ENCODE measurements at regions not wholly inside any gene's neighbourhood (a gene's known extent, or its start where the extent isn't known, plus 50 kb on each side); places are given as distances from the start of the nearest gene placed in this dataset.

- no peak overlapping the region for H3K9ac ChIP-seq (ENCODE audit: insufficient read depth, low read length)
- H3K36me3 ChIP-seq (ENCODE audit: control insufficient read depth, insufficient read depth, low read length): no peaks in the 10 kb centered on the region
- no peaks in the 10 kb centered on the region for H3K4me1 ChIP-seq (ENCODE audit: control insufficient read depth, extremely low read depth, insufficient read depth, low read length)
- peaks cover 16% of the 10 kb centered on the region for H3K27me3 ChIP-seq (ENCODE audit: control insufficient read depth, insufficient read depth, low read length)
- H3K27ac ChIP-seq (ENCODE audit: insufficient read depth, low read length): no peak overlapping the region
- peak in 1 of 2 donors; percentile 73 for DNase-seq (ENCODE audit: low read depth in 2 of 2)
- no peak overlapping the region for H3K4me3 ChIP-seq (replicated peaks in 1 of 4; ENCODE audit: control extremely low read depth in 1 of 4, insufficient read depth in 1 of 4, low read depth in 3 of 4, low read length in 4 of 4)
- no peaks in the 10 kb centered on the region for H3K79me2 ChIP-seq (ENCODE audit: control insufficient read depth, insufficient read depth, low read length)
- no peaks in the 10 kb centered on the region for H3K9me3 ChIP-seq (ENCODE audit: control insufficient read depth, insufficient read depth, low read depth, low read length)
- no peak for TF ChIP-seq CTCF (conservative IDR thresholded peaks at IDR 0.05 in 1 of 2, IDR thresholded peaks at IDR 0.05 in 1 of 2; ENCODE audit: low read depth in 1 of 2, low read length in 2 of 2)
- TF ChIP-seq EZH2 (IDR thresholded peaks at IDR 0.05; ENCODE audit: low read length, missing control alignments): no peak
- no peak overlapping the region for H3K4me2 ChIP-seq (ENCODE audit: extremely low read depth, insufficient read depth, low read length)
- H4K20me1 ChIP-seq (ENCODE audit: control insufficient read depth, extremely low read depth, insufficient read depth, low read length): no peaks in the 10 kb centered on the region
- no peak overlapping the region for H2AFZ ChIP-seq (ENCODE audit: low read length)
Observed at GRCh38 chr9:96031366-96031824, 155.9 kb downstream of the ERCC6L2 start.

GRCh38 chr9:96029722-96030530 lies 154.4 kb downstream of the ERCC6L2 start:
- H3K4me1 ChIP-seq (ENCODE audit: control insufficient read depth, extremely low read depth, insufficient read depth, low read length): no peaks in the 10 kb centered on the region
- no peaks in the 10 kb centered on the region for H3K79me2 ChIP-seq (ENCODE audit: control insufficient read depth, insufficient read depth, low read length)
- H3K27me3 ChIP-seq (ENCODE audit: control insufficient read depth, insufficient read depth, low read length): peaks cover 24% of the 10 kb centered on the region
- H3K9me3 ChIP-seq (ENCODE audit: control insufficient read depth, insufficient read depth, low read depth, low read length): no peaks in the 10 kb centered on the region
- H2AFZ ChIP-seq (ENCODE audit: low read length): no peak overlapping the region
- H3K9ac ChIP-seq (ENCODE audit: insufficient read depth, low read length): no peak overlapping the region
- DNase-seq (ENCODE audit: low read depth in 2 of 2): no peak
- H3K36me3 ChIP-seq (ENCODE audit: control insufficient read depth, insufficient read depth, low read length): no peaks in the 10 kb centered on the region
- no peak overlapping the region for H3K4me2 ChIP-seq (ENCODE audit: extremely low read depth, insufficient read depth, low read length)
- TF ChIP-seq CTCF (conservative IDR thresholded peaks at IDR 0.05 in 1 of 2, IDR thresholded peaks at IDR 0.05 in 1 of 2; ENCODE audit: low read depth in 1 of 2, low read length in 2 of 2): no peak
- no peak for TF ChIP-seq EZH2 (IDR thresholded peaks at IDR 0.05; ENCODE audit: low read length, missing control alignments)
- H3K4me3 ChIP-seq (replicated peaks in 1 of 4; ENCODE audit: control extremely low read depth in 1 of 4, insufficient read depth in 1 of 4, low read depth in 3 of 4, low read length in 4 of 4): no peak overlapping the region
- no peak overlapping the region for H3K27ac ChIP-seq (ENCODE audit: insufficient read depth, low read length)
- H4K20me1 ChIP-seq (ENCODE audit: control insufficient read depth, extremely low read depth, insufficient read depth, low read length): no peaks in the 10 kb centered on the region

GRCh38 chr9:96027251-96028131 lies 152.0 kb downstream of the ERCC6L2 start:
- no peak for TF ChIP-seq CTCF (conservative IDR thresholded peaks at IDR 0.05 in 1 of 2, IDR thresholded peaks at IDR 0.05 in 1 of 2; ENCODE audit: low read depth in 1 of 2, low read length in 2 of 2)
- TF ChIP-seq EZH2 (IDR thresholded peaks at IDR 0.05; ENCODE audit: low read length, missing control alignments): peak; percentile 49
- Histone ChIP-seq H3K9me3 (ENCODE audit: control insufficient read depth, insufficient read depth, low read depth, low read length) (no peaks in the 10 kb centered on the region), H3K79me2 (ENCODE audit: control insufficient read depth, insufficient read depth, low read length) (no peaks in the 10 kb centered on the region), H3K4me3 (replicated peaks in 1 of 4; ENCODE audit: control extremely low read depth in 1 of 4, insufficient read depth in 1 of 4, low read depth in 3 of 4, low read length in 4 of 4) (peak overlapping the region in 1 of 4 experiments; percentile 32), H3K36me3 (ENCODE audit: control insufficient read depth, insufficient read depth, low read length) (no peaks in the 10 kb centered on the region), H3K9ac (ENCODE audit: insufficient read depth, low read length) (no peak overlapping the region), H3K27me3 (ENCODE audit: control insufficient read depth, insufficient read depth, low read length) (peaks cover 46% of the 10 kb centered on the region), H3K4me2 (ENCODE audit: extremely low read depth, insufficient read depth, low read length) (no peak overlapping the region), H3K4me1 (ENCODE audit: control insufficient read depth, extremely low read depth, insufficient read depth, low read length) (no peaks in the 10 kb centered on the region), H3K27ac (ENCODE audit: insufficient read depth, low read length) (no peak overlapping the region), H4K20me1 (ENCODE audit: control insufficient read depth, extremely low read depth, insufficient read depth, low read length) (no peaks in the 10 kb centered on the region), H2AFZ (ENCODE audit: low read length) (no peak overlapping the region)
- DNase-seq (ENCODE audit: low read depth in 2 of 2): no peak
